ENCODE measurements at regions not wholly inside any gene's neighbourhood (a gene's known extent, or its start where the extent isn't known, plus 50 kb on each side); places are given as distances from the start of the nearest gene placed in this dataset.

DNA sequence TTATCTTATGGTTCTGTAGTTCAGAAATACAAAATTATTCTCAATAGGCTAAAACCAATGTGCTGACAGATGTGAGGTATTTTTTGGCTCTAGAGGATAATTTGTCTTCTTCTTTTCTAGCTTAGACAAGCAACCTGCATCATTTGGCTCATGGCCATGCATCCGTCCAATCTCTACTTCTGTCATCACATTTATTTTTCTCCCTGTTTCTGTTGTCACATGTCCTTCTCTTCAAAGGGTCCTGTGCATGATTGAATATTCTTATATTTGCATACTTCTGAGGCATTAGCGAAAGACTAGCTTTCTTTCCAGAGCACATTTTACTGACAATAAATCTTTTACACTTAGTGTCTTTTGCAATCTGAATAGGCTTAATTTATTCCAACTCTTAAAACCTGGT is 564.7 kb downstream of the CDH10 start:
- no TSS peak for BruUV-seq (replicated peaks)
- no peak overlapping the region for H3K23ac ChIP-seq (ENCODE audit: low read depth, low read length)
- H3K4me1 ChIP-seq (ENCODE audit: control insufficient read depth, insufficient read depth, low read length) = no peaks in the 10 kb centered on the region
- no peak overlapping the region for H2AK9ac ChIP-seq (replicated peaks; ENCODE audit: low read depth, low read length, poor library complexity)
- H4K8ac ChIP-seq (ENCODE audit: low read depth in 2 of 2, low read length in 2 of 2) = no peak overlapping the region
- H2BK20ac ChIP-seq (ENCODE audit: low read depth, low read length) = no peak overlapping the region
- H3K9me3 ChIP-seq (ENCODE audit: control insufficient read depth, insufficient read depth, low read length) = 0 out of 2 replicates have a peak, but pooled peaks cover 3% of the 10 kb centered on the region
- ATAC-seq (ENCODE audit: low read depth) (no peak), DNase-seq (no peak)
- dilution Hi-C loops (cut with HindIII; ENCODE audit: low sequenced_read_pairs, unreplicated experiment) = no loop called here
- no peak overlapping the region for H2BK15ac ChIP-seq (ENCODE audit: low read depth, low read length)
- H3K36me3 ChIP-seq (ENCODE audit: control insufficient read depth, insufficient read depth, low read length) = no peaks in the 10 kb centered on the region
- H3K14ac ChIP-seq (replicated peaks; ENCODE audit: low read depth, low read length) = no peak overlapping the region
- POLR2A ChIA-PET (ENCODE audit: unreplicated experiment) = no interaction called here
- H2AFZ ChIP-seq (replicated peaks; ENCODE audit: low read length, poor library complexity) = no peak overlapping the region
- in situ Hi-C loops (cut with MboI; ENCODE audit: low sequenced_read_pairs) = no loop called here
- WGBS, 2 experiments (ENCODE audit: extremely low coverage in 2 of 2, insufficient read length in 1 of 2) = no CpG with 5 or more reads among the region's 2 CpGs
- H3K4me3 ChIP-seq (ENCODE audit: insufficient read depth, low read depth, low read length) = no peak overlapping the region
- H4K5ac ChIP-seq (ENCODE audit: low read depth, low read length) = no peak overlapping the region
- no peak overlapping the region for H2BK5ac ChIP-seq (ENCODE audit: low read depth, low read length, poor library complexity, severe bottlenecking)
- H3K4me2 ChIP-seq (ENCODE audit: low read depth, low read length) = no peak overlapping the region
- no peak overlapping the region for H3K27ac ChIP-seq (ENCODE audit: insufficient read depth, low read length)
- H2BK120ac ChIP-seq (ENCODE audit: low read depth, low read length) = no peak overlapping the region
- no peak overlapping the region for H3K18ac ChIP-seq (ENCODE audit: low read depth, low read length)
- no peaks in the 10 kb centered on the region for H4K20me1 ChIP-seq (ENCODE audit: insufficient read depth, low read length)
- no peak for TF ChIP-seq POLR2A (IDR thresholded peaks at IDR 0.05; ENCODE audit: low read depth, low read length)
- TF ChIP-seq RAD21 (IDR thresholded peaks at IDR 0.05; ENCODE audit: low read length) = no peak
- TF ChIP-seq SMC3 (IDR thresholded peaks at IDR 0.05; ENCODE audit: low read depth, low read length) = no peak
- no peak for TF ChIP-seq MAFK (IDR thresholded peaks at IDR 0.05; ENCODE audit: low read depth, low read length)
- no peak for TF ChIP-seq BHLHE40 (IDR thresholded peaks at IDR 0.05; ENCODE audit: low read depth, low read length)
- no peak for TF ChIP-seq CHD1 (IDR thresholded peaks at IDR 0.05; ENCODE audit: low read depth, low read length)
- TF ChIP-seq FOS (IDR thresholded peaks at IDR 0.05; ENCODE audit: low read depth, low read length) = no peak
- TF ChIP-seq MXI1 (IDR thresholded peaks at IDR 0.05; ENCODE audit: borderline replicate concordance, low read depth, low read length) = no peak
- no peak overlapping the region for H3K56ac ChIP-seq (ENCODE audit: extremely low read depth, insufficient read depth, low read length)
- no peaks in the 10 kb centered on the region for H3K27me3 ChIP-seq (ENCODE audit: control insufficient read depth, insufficient read depth, low read length)
- no peak overlapping the region for H2AK5ac ChIP-seq (ENCODE audit: low read depth, low read length)
- no peak overlapping the region for H3K4ac ChIP-seq (ENCODE audit: low read depth, low read length)
- no peak overlapping the region for H3K9ac ChIP-seq (ENCODE audit: low read depth, low read length)
- no peaks in the 10 kb centered on the region for H3K79me1 ChIP-seq (ENCODE audit: low read depth in 1 of 2, low read length in 2 of 2)
- H3K9me1 ChIP-seq (ENCODE audit: insufficient read depth, low read length) = no peaks in the 10 kb centered on the region
- no peak overlapping the region for H4K91ac ChIP-seq (ENCODE audit: insufficient read depth, low read depth, low read length)
- CTCF ChIA-PET = interaction anchor here (0.6 kb wide), 1 partner anchor 90 kb away, joined by 3 read pairs; no protein-coding TSS in a partner anchor
- intact Hi-C loops (cut with micrococcal nuclease) = no loop called here

All from IMR-90 (cell line).